CD4-positive, alpha-beta T cell treated with Interleukin-4 for 1 hour (primary cell): ENCODE measurements at regions not wholly inside any gene's neighbourhood (a gene's known extent, or its start where the extent isn't known, plus 50 kb on each side); places are given as distances from the start of the nearest gene placed in this dataset.
"Not testable (repeated sequence)": the region's sequence is repeated elsewhere in the genome, so short reads cannot be mapped to it uniquely, and the experiment has no call there.

Experiments used
- DNase-seq, 2 donors: peaks; one replicate each; pipeline ENCODE4 v3.0.0-alpha.2; 2020 to 2022

- DNase-seq: no peak
These were observed 336.3 kb upstream of the NRXN1 start for GRCh38 chr2:51368250-51368649.

- no peak for DNase-seq
These were observed 318.2 kb upstream of the NRXN1 start for GRCh38 chr2:51350100-51350499.

- DNase-seq: no peak
These were observed 313.0 kb upstream of the NRXN1 start for GRCh38 chr2:51344886-51345285.

GRCh38 chr2:51335087-51336058, 303.4 kb upstream of the NRXN1 start:
- DNase-seq: no peak

GRCh38 chr2:51329512-51329911, 297.6 kb upstream of the NRXN1 start:
- DNase-seq: no peak

- DNase-seq: no peak
These were observed 292.1 kb upstream of the NRXN1 start for GRCh38 chr2:51324051-51324450.

- no peak for DNase-seq
These were observed 290.7 kb upstream of the NRXN1 start for GRCh38 chr2:51322613-51323012.

GRCh38 chr2:51304311-51304710, 272.4 kb upstream of the NRXN1 start:
- DNase-seq: no peak

GRCh38 chr2:51301381-51301780, 269.4 kb upstream of the NRXN1 start:
- no peak for DNase-seq

GRCh38 chr2:51299370-51299769, 267.4 kb upstream of the NRXN1 start:
- DNase-seq: no peak

GRCh38 chr2:51297488-51297887, 265.6 kb upstream of the NRXN1 start:
- DNase-seq: no peak

GRCh38 chr2:51293566-51294200, 261.8 kb upstream of the NRXN1 start:
- no peak for DNase-seq

GRCh38 chr2:51291762-51292551, 260.0 kb upstream of the NRXN1 start:
- no peak for DNase-seq

GRCh38 chr2:51290725-51291124, 258.8 kb upstream of the NRXN1 start:
- no peak for DNase-seq

GRCh38 chr2:51289045-51289444, 257.1 kb upstream of the NRXN1 start:
- no peak for DNase-seq

GRCh38 chr2:51268191-51268590, 236.3 kb upstream of the NRXN1 start:
- no peak for DNase-seq

GRCh38 chr2:51265539-51265938, 233.6 kb upstream of the NRXN1 start:
- DNase-seq: no peak

GRCh38 chr2:51263951-51264350, 232.0 kb upstream of the NRXN1 start:
- no peak for DNase-seq

GRCh38 chr2:51263101-51263500, 231.2 kb upstream of the NRXN1 start:
- not testable (repeated sequence) for DNase-seq

GRCh38 chr2:51258301-51258700, 226.4 kb upstream of the NRXN1 start:
- no peak for DNase-seq

- DNase-seq: no peak
These were observed 224.8 kb upstream of the NRXN1 start for GRCh38 chr2:51256736-51257135.

- no peak for DNase-seq
These were observed 219.4 kb upstream of the NRXN1 start for GRCh38 chr2:51251356-51251755.

- no peak for DNase-seq
These were observed 215.4 kb upstream of the NRXN1 start for GRCh38 chr2:51247252-51247805.
